HG03066 (cell line): ENCODE measurements at regions not wholly inside any gene's neighbourhood (a gene's known extent, or its start where the extent isn't known, plus 50 kb on each side); places are given as distances from the start of the nearest gene placed in this dataset.
"Not testable (repeated sequence)": the region's sequence is repeated elsewhere in the genome, so short reads cannot be mapped to it uniquely, and the experiment has no call there.

ENCODE experiments used
- ATAC-seq: cut with Tn5 transposase; IDR thresholded peaks from one replicate; pipeline ENCODE4 v1.9.1; 2021; ENCODE audit warnings: low read depth; ENCODE audit not compliant: unreplicated experiment

GRCh38 chr13:61215601-61216000, 200.0 kb downstream of the PCDH20 start:
- no peak for ATAC-seq

GRCh38 chr13:61215116-61215515, 200.5 kb downstream of the PCDH20 start:
- ATAC-seq: no peak

DNA sequence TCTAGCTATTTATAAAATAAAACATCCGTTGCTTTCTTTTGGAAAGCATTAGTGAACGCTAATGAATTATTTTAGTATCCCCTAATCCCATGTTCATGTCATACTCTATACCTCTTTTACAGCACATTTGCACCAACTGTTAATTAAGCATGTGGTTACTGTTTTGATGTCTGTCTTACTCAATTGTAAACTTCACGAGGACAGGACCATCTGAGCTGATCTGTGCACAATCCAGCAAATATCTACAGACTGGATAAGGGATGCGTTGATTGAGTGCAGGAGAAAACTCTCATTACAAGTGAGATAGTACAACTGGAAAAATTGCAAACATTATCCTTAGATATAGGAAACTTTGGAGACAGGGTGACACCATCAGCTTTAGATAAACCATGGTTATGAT, 201.1 kb downstream of the PCDH20 start:
- no peak for ATAC-seq

GRCh38 chr13:61205898-61206297, 209.8 kb downstream of the PCDH20 start:
- ATAC-seq: not testable (repeated sequence)

- no peak for ATAC-seq
Measured at GRCh38 chr13:61204025-61204424, 211.6 kb downstream of the PCDH20 start.

DNA sequence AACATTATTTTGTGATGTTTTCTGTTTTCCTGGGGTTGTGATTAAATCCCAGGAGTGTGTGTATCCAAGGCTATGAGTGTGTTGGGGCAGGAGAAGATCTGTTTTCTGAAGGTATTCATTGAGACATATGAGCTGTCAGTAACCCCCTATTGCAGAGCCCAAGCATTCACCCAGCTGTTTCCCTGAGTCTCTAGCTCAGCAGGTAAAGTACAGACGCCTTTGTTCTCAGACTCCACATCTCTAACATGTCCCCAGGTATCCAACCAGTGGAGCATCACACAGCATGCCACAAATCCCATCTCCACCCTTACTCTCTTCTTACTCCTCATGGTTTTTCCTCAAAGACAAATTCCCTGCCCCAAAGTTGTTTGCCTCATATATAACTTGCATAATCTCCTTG, 213.6 kb downstream of the PCDH20 start:
- no peak for ATAC-seq

- ATAC-seq: no peak
Measured at GRCh38 chr13:61192826-61193225, 222.8 kb downstream of the PCDH20 start.

DNA sequence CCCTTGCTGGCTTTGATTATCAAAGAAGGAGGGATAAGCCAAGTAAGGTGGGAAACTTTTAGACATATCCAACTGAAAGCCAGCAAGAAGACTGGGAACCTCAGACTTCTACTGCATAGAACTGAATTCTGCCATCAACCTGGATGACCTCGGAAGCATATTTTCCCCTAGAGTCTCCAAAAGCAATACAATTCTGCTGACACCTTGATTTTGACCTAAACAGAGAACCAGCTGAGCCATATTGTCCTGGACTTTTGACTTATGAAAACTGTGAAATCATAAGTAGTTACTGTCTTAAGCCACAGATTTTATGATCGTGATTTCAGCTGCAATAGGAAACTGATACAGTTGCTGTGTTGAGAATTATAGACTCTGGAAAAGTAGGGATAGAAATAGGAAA, 227.6 kb downstream of the PCDH20 start:
- no peak for ATAC-seq

GRCh38 chr13:61187471-61187870, 228.2 kb downstream of the PCDH20 start:
- ATAC-seq: no peak

DNA sequence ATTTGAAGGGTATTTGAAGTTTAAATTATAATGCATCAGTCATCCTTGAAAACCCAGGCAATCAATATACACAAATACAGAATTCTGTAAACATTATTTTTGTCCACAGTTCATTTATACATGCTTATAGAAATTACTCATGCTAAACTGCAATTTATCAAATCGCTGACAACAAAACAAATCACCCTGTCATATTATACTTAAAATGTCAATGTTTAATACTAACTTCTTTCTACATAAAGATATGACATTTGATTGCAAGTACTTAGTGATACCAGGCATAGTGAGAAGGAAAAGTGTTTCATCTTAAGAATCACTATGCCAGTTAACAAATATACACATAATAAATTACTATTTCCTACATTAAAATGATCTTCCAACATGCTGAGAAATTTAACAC, 232.0 kb downstream of the PCDH20 start:
- ATAC-seq: no peak

DNA sequence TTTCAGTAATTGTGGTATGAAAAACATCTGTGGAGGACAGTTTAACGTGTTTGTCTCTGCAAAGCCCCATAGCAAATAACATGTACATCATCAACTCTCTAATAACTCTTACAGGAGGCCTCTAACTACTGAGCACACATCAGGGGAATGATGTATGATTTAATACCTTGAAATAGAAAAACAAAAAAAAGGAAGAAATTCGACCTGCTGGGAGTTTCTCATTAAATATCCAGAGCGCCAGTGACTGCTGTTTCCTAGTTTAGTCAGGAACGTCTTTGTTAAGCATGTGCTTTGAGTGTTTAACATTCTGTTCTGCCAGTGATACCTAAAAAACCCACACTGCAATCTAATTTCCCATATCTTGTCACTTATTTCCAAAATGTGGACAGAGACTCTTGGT, 235.4 kb downstream of the PCDH20 start:
- ATAC-seq: no peak

DNA sequence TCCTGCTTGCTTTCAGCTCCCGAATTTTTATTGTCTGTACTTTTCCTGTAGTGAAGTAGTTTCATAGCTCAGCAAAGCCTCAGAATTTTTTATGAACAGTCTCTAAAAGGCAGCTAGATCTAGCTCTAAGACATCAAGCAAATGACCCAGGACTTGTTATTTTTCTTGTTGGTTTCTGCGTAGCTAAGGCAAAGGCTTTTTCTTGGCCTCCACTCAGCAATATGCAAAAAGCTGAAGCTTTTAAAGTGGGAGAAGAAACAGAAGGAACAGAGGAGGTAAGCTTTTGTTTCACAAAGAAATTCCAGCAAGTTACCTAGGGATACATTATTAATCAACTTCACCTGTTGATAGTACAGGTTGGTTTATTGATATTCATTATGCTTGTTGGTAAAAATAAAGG, 235.9 kb downstream of the PCDH20 start:
- ATAC-seq: no peak

GRCh38 chr13:61170856-61171255, 244.8 kb downstream of the PCDH20 start:
- ATAC-seq: no peak

GRCh38 chr13:61162636-61163035, 253.0 kb downstream of the PCDH20 start:
- ATAC-seq: no peak

GRCh38 chr13:61162106-61162505, 253.5 kb downstream of the PCDH20 start:
- no peak for ATAC-seq

GRCh38 chr13:61156753-61157152, 258.9 kb downstream of the PCDH20 start:
- ATAC-seq: no peak

GRCh38 chr13:61151062-61151461, 264.6 kb downstream of the PCDH20 start:
- no peak for ATAC-seq

DNA sequence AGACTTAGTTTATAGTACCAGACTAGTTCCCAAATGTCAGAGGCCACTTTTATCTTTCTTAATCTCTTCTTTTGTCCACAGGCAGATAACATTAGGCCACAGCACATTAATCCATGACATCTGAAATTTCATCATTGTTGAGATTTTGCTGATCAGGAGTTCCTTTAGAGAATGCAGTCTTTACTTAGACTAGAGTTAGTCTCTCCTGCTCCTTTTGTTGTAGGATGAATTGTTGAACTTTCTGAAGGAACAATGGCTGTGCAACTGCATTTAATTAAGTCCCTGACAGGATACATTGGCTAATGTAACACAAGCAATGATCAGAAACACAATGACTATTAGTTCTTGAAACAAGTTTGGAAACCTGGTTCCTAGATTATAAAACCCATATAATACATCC, 266.3 kb downstream of the PCDH20 start:
- ATAC-seq: no peak

GRCh38 chr13:61148691-61149315, 266.8 kb downstream of the PCDH20 start:
- ATAC-seq: no peak

DNA sequence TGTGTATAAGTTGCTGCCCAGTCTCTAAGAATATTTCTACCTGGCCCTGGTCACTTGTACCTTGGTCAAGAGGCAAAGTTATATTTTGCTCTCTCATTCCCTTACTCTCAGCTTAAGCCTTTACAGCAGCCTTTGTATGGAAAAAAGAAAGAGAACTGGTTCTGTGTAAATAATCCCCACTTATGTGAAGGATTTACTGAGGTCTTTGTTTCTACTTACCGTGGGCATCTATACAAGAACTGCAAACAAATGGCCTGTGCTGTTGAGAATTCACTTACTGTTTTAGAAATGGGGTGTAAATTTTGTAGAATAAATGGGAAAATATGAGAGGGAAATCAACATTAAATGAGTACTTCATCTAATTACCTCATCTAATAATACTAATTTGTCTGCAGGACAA, 267.4 kb downstream of the PCDH20 start:
- no peak for ATAC-seq

GRCh38 chr13:61146571-61146970, 269.1 kb downstream of the PCDH20 start:
- no peak for ATAC-seq

- ATAC-seq: no peak
Measured at GRCh38 chr13:61146158-61146557, 269.5 kb downstream of the PCDH20 start.
